ENCODE measurements at regions not wholly inside any gene's neighbourhood (a gene's known extent, or its start where the extent isn't known, plus 50 kb on each side); places are given as distances from the start of the nearest gene placed in this dataset.

DNA sequence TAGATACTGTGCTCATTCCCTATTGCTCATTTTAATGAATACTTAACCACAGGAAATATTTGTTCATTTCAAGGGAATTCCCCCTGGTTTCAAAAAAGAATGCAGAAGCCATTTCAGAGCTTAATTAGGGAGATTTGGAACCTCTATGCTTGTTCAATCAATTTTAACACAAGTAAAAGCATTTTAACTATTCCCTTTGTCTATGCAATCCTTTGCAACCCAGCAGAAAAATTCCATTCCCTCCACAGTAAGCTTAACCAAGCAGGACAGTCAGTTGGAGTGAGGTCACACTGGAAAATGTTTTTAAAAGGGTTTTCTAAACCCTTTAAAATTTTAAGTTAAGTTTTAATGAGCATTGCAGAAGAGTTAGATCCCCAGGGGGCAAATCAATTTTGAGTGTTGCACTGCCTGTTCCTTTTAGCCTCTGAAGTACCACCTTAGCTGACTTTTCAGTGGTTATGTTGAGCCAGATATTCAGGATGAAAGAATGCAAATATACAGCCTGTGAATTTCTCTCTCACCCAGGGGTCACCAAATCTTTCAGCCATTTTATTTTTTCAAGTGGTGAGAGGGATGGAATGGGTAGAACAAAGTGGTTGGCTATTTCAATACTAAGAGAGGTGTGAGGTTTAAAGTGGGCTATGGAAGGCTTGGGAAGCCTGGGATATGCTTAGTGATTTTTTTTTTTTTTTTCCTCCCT is 356.2 kb upstream of the NUDT12 start:
- Histone ChIP-seq H3K9ac (ENCODE audit: low read length in 2 of 2) (no peak overlapping the region), H3K4me3 (ENCODE audit: low read length in 2 of 2) (no peak overlapping the region), H3K27me3 (ENCODE audit: control insufficient read depth in 1 of 2, insufficient read depth in 2 of 2, low read length in 2 of 2) (no peaks in the 10 kb centered on the region), H3K27ac (ENCODE audit: low read length) (no peak overlapping the region), H3K9me3 (ENCODE audit: control insufficient read depth in 2 of 2, low read length in 2 of 2) (no peaks in the 10 kb centered on the region), H3K36me3 (ENCODE audit: control insufficient read depth in 2 of 2, insufficient read depth in 2 of 2, low read length in 2 of 2) (no peaks in the 10 kb centered on the region), H3K4me1 (ENCODE audit: control insufficient read depth, insufficient read depth, low read length) (no peaks in the 10 kb centered on the region)

DNA sequence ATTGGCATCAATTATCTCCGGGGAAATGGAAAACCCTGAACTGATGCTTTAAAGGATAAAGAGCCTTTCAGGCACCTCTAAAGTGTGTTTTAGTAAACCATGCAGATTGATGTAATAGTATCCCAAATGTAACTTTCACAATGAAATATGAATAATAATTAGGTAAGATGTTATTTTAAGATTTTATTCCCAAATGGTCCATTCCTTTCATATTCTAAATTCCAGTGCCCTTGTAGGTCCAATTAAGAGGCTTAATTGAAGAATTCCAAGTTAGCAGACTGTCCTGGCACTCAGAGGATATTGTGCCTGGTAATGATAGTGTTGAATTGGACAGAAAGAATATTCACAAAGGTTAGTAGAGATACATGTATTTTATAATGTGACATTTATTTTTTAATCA is 352.5 kb upstream of the NUDT12 start:
- no peaks in the 10 kb centered on the region for H3K36me3 ChIP-seq (ENCODE audit: control insufficient read depth in 2 of 2, insufficient read depth in 2 of 2, low read length in 2 of 2)
- no peaks in the 10 kb centered on the region for H3K4me1 ChIP-seq (ENCODE audit: control insufficient read depth, insufficient read depth, low read length)
- H3K9me3 ChIP-seq (ENCODE audit: control insufficient read depth in 2 of 2, low read length in 2 of 2), result no peaks in the 10 kb centered on the region
- no peaks in the 10 kb centered on the region for H3K27me3 ChIP-seq (ENCODE audit: control insufficient read depth in 1 of 2, insufficient read depth in 2 of 2, low read length in 2 of 2)
- H3K27ac ChIP-seq (ENCODE audit: low read length), result no peak overlapping the region
- no peak overlapping the region for H3K9ac ChIP-seq (ENCODE audit: low read length in 2 of 2)
- no peak overlapping the region for H3K4me3 ChIP-seq (ENCODE audit: low read length in 2 of 2)

DNA sequence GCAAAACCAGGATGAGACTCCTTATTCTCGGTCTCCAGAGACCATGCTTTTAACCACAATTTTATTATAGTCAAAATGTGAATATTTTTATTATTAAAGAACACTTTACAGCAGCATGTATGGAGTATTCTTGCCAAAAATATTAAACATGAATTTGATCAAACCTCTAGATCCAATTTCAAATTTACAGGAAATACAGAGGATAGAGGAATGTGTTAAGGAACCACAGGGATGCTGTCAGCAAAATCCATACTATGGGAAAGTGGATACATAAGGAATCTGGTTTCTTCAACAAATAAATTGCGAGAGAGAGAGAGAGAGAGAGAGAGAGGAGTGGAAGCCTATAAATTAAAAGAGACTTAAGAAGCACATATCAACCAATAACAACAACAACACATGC is 348.2 kb upstream of the NUDT12 start:
- Histone ChIP-seq H3K27ac (ENCODE audit: low read length) (no peak overlapping the region), H3K9me3 (ENCODE audit: control insufficient read depth in 2 of 2, low read length in 2 of 2) (no peaks in the 10 kb centered on the region), H3K4me1 (ENCODE audit: control insufficient read depth, insufficient read depth, low read length) (no peaks in the 10 kb centered on the region), H3K36me3 (ENCODE audit: control insufficient read depth in 2 of 2, insufficient read depth in 2 of 2, low read length in 2 of 2) (no peaks in the 10 kb centered on the region), H3K4me3 (ENCODE audit: low read length in 2 of 2) (no peak overlapping the region), H3K27me3 (ENCODE audit: control insufficient read depth in 1 of 2, insufficient read depth in 2 of 2, low read length in 2 of 2) (no peaks in the 10 kb centered on the region), H3K9ac (ENCODE audit: low read length in 2 of 2) (no peak overlapping the region)

DNA sequence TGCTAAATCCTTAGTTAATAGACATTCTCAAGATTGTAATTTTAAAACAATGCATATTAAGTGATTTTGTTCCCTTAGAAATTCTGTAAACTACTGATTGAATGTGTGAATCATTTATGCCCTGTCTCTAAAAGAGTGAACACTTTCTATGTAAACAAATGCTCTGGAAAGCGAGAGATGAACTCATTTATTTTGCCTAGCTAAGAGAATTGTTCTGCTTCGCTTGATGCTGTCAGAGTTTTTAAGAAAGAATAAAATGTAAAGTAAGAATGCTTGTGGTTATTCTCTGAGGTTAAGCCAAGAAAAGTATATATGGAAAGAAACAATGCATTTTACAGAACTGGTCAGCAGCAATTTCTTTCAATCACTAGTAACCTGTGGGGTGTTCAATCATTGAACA is 347.4 kb upstream of the NUDT12 start:
- Histone ChIP-seq H3K9me3 (ENCODE audit: control insufficient read depth in 2 of 2, low read length in 2 of 2) (no peaks in the 10 kb centered on the region), H3K27ac (ENCODE audit: low read length) (no peak overlapping the region), H3K36me3 (ENCODE audit: control insufficient read depth in 2 of 2, insufficient read depth in 2 of 2, low read length in 2 of 2) (no peaks in the 10 kb centered on the region), H3K4me3 (ENCODE audit: low read length in 2 of 2) (no peak overlapping the region), H3K9ac (ENCODE audit: low read length in 2 of 2) (no peak overlapping the region), H3K4me1 (ENCODE audit: control insufficient read depth, insufficient read depth, low read length) (no peaks in the 10 kb centered on the region), H3K27me3 (ENCODE audit: control insufficient read depth in 1 of 2, insufficient read depth in 2 of 2, low read length in 2 of 2) (no peaks in the 10 kb centered on the region)

DNA sequence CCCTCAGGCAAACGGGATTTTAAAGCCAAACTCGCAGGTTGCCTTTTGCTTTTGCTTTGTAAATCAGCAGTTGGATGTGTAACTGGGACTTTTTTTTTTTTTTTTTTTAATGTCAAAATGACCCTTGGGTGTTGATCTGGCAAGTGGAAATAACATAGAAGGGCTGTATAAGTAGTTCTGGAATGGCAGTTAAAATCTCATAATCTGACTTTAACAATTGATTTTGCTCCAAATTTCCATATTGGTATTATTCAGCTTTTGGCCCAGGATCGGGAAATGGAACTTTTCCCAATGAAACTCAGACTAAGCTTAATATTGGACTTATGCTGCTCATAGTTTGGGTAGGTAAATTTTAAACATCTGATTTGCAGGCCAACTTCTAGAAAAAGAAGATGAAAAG is 346.8 kb upstream of the NUDT12 start:
- H3K9me3 ChIP-seq (ENCODE audit: control insufficient read depth in 2 of 2, low read length in 2 of 2), result no peaks in the 10 kb centered on the region
- no peaks in the 10 kb centered on the region for H3K4me1 ChIP-seq (ENCODE audit: control insufficient read depth, insufficient read depth, low read length)
- H3K4me3 ChIP-seq (ENCODE audit: low read length in 2 of 2), result no peak overlapping the region
- no peak overlapping the region for H3K27ac ChIP-seq (ENCODE audit: low read length)
- H3K9ac ChIP-seq (ENCODE audit: low read length in 2 of 2), result no peak overlapping the region
- no peaks in the 10 kb centered on the region for H3K27me3 ChIP-seq (ENCODE audit: control insufficient read depth in 1 of 2, insufficient read depth in 2 of 2, low read length in 2 of 2)
- H3K36me3 ChIP-seq (ENCODE audit: control insufficient read depth in 2 of 2, insufficient read depth in 2 of 2, low read length in 2 of 2), result no peaks in the 10 kb centered on the region

DNA sequence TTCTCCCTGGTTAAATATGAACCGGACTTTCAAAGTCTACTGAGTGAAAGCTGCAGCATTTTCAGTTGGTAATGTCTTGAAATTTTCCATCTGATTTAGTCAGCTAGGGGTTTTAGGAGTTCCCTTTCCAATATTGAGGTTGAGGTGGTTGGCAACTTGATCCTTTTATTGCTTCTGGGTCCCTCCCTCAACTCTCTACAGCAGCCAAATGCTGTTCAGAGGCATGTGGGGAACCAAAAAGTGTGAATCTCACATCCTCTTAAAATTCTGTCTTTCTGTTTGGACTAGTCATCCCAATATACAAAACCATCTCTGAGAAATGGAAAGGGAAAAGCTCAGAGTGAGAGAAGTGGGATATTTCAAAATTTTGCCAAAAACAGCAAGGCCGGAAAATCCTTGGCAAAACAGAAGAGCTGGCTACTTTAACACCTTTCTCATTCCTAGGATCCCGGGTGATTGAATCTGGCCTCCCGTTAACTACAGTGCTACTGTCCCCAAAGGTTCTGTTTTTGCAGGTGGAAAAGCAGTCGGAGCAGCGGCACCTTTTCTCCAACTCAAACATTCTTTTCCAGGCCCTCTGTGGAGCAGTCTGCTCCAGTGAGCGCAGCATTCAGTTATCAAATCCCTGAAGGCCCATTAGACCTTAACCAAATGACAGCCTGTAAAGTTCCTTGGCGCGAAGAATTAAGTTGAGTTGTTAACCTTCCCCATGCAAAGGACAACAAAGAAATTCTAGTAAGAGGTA is 345.9 kb upstream of the NUDT12 start:
- Histone ChIP-seq H3K4me1 (ENCODE audit: control insufficient read depth, insufficient read depth, low read length) (no peaks in the 10 kb centered on the region), H3K4me3 (ENCODE audit: low read length in 2 of 2) (no peak overlapping the region), H3K27ac (ENCODE audit: low read length) (no peak overlapping the region), H3K36me3 (ENCODE audit: control insufficient read depth in 2 of 2, insufficient read depth in 2 of 2, low read length in 2 of 2) (no peaks in the 10 kb centered on the region), H3K9me3 (ENCODE audit: control insufficient read depth in 2 of 2, low read length in 2 of 2) (no peaks in the 10 kb centered on the region), H3K27me3 (ENCODE audit: control insufficient read depth in 1 of 2, insufficient read depth in 2 of 2, low read length in 2 of 2) (no peaks in the 10 kb centered on the region), H3K9ac (ENCODE audit: low read length in 2 of 2) (no peak overlapping the region)

DNA sequence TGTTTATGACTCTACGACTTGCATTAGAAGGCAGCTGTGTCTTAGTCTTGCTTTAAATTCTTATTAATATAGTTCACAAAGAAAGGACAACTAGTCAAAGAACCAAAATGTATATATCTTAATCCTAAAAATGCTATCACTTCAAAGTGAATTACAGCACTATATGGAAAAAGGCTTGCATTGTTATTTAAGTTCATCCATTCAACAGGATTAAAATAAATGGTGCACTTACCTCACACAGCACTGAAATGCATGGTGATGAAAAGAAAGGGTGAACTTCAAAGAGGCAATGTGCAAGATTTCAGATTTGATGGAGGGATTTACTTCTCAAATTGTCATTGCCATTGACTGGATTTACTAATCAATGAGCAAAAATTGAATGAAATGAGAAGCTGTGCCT is 344.4 kb upstream of the NUDT12 start:
- H3K4me3 ChIP-seq (ENCODE audit: low read length in 2 of 2), result no peak overlapping the region
- H3K9me3 ChIP-seq (ENCODE audit: control insufficient read depth in 2 of 2, low read length in 2 of 2), result no peaks in the 10 kb centered on the region
- H3K4me1 ChIP-seq (ENCODE audit: control insufficient read depth, insufficient read depth, low read length), result no peaks in the 10 kb centered on the region
- H3K36me3 ChIP-seq (ENCODE audit: control insufficient read depth in 2 of 2, insufficient read depth in 2 of 2, low read length in 2 of 2), result no peaks in the 10 kb centered on the region
- H3K27me3 ChIP-seq (ENCODE audit: control insufficient read depth in 1 of 2, insufficient read depth in 2 of 2, low read length in 2 of 2), result no peaks in the 10 kb centered on the region
- H3K27ac ChIP-seq (ENCODE audit: low read length), result no peak overlapping the region
- H3K9ac ChIP-seq (ENCODE audit: low read length in 2 of 2), result no peak overlapping the region

DNA sequence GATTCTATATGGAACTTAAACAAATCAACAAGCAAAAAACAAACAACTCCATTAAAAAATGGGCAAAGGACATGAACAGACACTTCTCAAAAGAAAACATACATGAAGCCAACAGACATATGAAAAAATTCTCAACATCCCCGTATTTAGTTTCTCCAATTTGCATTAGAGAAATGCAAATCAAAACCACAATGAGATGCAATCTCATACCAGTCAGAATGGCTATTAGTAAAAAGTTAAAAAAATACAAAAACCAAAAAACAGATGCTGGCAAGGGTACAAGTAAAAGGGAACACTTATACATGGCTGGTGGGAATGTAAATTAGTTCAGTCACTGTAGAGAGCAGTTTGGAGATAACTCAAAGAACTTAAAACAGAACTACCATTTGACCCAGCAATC is 342.1 kb upstream of the NUDT12 start:
- no peaks in the 10 kb centered on the region for H3K36me3 ChIP-seq (ENCODE audit: control insufficient read depth in 2 of 2, insufficient read depth in 2 of 2, low read length in 2 of 2)
- H3K9ac ChIP-seq (ENCODE audit: low read length in 2 of 2), result no peak overlapping the region
- no peak overlapping the region for H3K4me3 ChIP-seq (ENCODE audit: low read length in 2 of 2)
- no peak overlapping the region for H3K27ac ChIP-seq (ENCODE audit: low read length)
- no peaks in the 10 kb centered on the region for H3K4me1 ChIP-seq (ENCODE audit: control insufficient read depth, insufficient read depth, low read length)
- no peaks in the 10 kb centered on the region for H3K27me3 ChIP-seq (ENCODE audit: control insufficient read depth in 1 of 2, insufficient read depth in 2 of 2, low read length in 2 of 2)
- H3K9me3 ChIP-seq (ENCODE audit: control insufficient read depth in 2 of 2, low read length in 2 of 2), result no peaks in the 10 kb centered on the region

DNA sequence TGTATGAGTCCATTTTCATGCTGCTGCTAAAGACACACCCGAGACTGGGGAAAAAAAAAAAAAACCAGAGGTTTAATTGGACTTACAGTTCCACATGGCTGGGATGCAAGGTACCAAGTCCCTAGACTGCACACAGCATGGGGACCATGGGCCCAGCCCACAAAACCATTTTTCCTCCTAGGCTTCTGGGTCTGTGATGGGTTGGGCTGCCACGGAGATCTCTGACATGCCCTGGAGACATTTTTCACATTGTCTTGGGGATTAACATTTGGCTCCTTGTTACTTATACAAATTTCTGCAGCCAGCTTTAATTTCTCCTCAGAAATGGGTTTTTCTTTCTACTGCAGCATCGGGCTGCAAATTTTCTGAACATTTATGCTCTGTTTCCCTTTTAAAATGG is 340.3 kb upstream of the NUDT12 start:
- no peaks in the 10 kb centered on the region for H3K36me3 ChIP-seq (ENCODE audit: control insufficient read depth in 2 of 2, insufficient read depth in 2 of 2, low read length in 2 of 2)
- no peaks in the 10 kb centered on the region for H3K4me1 ChIP-seq (ENCODE audit: control insufficient read depth, insufficient read depth, low read length)

DNA sequence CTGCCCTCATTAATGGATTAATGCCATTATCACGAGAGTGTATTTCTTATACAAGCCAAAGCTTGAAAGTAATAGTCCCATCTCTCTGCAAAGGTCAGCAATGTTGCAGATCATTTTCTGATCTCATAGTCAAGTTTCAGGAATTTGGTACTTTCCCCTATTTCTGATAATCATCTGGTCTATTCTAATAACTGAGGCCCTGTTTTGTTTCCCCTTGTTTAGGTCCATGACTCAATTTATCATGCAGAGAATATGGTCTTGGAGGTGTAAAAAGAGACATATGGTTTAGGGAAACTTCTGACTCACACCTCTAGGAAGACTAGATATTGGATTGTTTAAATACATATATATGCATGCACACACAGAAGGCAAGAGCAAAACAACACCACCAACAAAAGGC is 339.3 kb upstream of the NUDT12 start:
- no peak overlapping the region for H3K9ac ChIP-seq (ENCODE audit: low read length in 2 of 2)
- H3K4me1 ChIP-seq (ENCODE audit: control insufficient read depth, insufficient read depth, low read length), result no peaks in the 10 kb centered on the region
- no peaks in the 10 kb centered on the region for H3K9me3 ChIP-seq (ENCODE audit: control insufficient read depth in 2 of 2, low read length in 2 of 2)
- no peak overlapping the region for H3K27ac ChIP-seq (ENCODE audit: low read length)
- no peaks in the 10 kb centered on the region for H3K36me3 ChIP-seq (ENCODE audit: control insufficient read depth in 2 of 2, insufficient read depth in 2 of 2, low read length in 2 of 2)
- H3K4me3 ChIP-seq (ENCODE audit: low read length in 2 of 2), result no peak overlapping the region
- no peaks in the 10 kb centered on the region for H3K27me3 ChIP-seq (ENCODE audit: control insufficient read depth in 1 of 2, insufficient read depth in 2 of 2, low read length in 2 of 2)

More for the DNA sequence above, 340.3 kb upstream of the NUDT12 start:
- no peak overlapping the region for H3K4me3 ChIP-seq (ENCODE audit: low read length in 2 of 2)
- H3K27ac ChIP-seq (ENCODE audit: low read length), result no peak overlapping the region
- H3K27me3 ChIP-seq (ENCODE audit: control insufficient read depth in 1 of 2, insufficient read depth in 2 of 2, low read length in 2 of 2), result no peaks in the 10 kb centered on the region
- H3K9me3 ChIP-seq (ENCODE audit: control insufficient read depth in 2 of 2, low read length in 2 of 2), result no peaks in the 10 kb centered on the region
- H3K9ac ChIP-seq (ENCODE audit: low read length in 2 of 2), result no peak overlapping the region

DNA sequence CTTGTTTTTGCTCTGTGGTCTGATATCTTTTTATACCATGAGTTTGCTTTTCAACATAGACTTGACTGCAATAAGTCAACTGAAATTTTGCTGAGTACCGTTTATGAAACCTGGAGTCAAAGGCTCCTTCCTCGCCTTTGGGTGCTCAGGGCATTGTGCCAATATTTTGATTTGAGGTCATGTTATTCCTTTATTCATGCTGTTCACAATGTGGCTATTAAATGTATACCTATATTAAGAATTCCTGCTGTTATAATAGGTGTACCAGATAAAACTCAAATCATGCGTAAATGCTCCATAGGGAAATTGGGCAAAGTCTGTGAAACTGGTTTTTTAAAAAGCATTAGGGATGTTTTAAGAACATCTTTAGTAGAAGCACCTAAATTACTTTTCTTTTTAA is 334.0 kb upstream of the NUDT12 start:
- no peaks in the 10 kb centered on the region for H3K36me3 ChIP-seq (ENCODE audit: control insufficient read depth in 2 of 2, insufficient read depth in 2 of 2, low read length in 2 of 2)
- no peaks in the 10 kb centered on the region for H3K4me1 ChIP-seq (ENCODE audit: control insufficient read depth, insufficient read depth, low read length)
- no peak overlapping the region for H3K9ac ChIP-seq (ENCODE audit: low read length in 2 of 2)
- no peak overlapping the region for H3K27ac ChIP-seq (ENCODE audit: low read length)
- H3K9me3 ChIP-seq (ENCODE audit: control insufficient read depth in 2 of 2, low read length in 2 of 2), result no peaks in the 10 kb centered on the region
- H3K4me3 ChIP-seq (ENCODE audit: low read length in 2 of 2), result no peak overlapping the region
- H3K27me3 ChIP-seq (ENCODE audit: control insufficient read depth in 1 of 2, insufficient read depth in 2 of 2, low read length in 2 of 2), result no peaks in the 10 kb centered on the region
